ENCODE measurements at regions not wholly inside any gene's neighbourhood (a gene's known extent, or its start where the extent isn't known, plus 50 kb on each side); places are given as distances from the start of the nearest gene placed in this dataset.

DNA sequence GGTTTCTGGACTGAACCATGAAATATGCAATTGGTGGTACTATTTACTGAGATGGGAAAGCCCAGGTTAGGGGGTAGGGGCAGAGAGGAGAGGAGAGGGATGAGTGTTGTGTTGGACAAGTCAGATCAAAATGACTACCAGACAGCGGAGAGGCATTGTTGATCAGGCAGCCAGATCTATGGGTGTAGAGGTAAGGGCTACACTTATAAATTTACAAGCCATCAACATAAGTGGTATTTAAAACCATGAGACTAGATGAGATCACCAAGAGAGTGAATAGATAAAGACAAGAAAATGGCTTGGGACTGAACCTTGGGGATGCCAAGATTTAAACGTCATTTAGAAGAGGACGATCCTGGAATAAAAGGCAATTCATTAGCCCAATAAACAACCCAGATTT lies 123.4 kb downstream of the NXPE2 start:
- TF ChIP-seq, protein P1, sequence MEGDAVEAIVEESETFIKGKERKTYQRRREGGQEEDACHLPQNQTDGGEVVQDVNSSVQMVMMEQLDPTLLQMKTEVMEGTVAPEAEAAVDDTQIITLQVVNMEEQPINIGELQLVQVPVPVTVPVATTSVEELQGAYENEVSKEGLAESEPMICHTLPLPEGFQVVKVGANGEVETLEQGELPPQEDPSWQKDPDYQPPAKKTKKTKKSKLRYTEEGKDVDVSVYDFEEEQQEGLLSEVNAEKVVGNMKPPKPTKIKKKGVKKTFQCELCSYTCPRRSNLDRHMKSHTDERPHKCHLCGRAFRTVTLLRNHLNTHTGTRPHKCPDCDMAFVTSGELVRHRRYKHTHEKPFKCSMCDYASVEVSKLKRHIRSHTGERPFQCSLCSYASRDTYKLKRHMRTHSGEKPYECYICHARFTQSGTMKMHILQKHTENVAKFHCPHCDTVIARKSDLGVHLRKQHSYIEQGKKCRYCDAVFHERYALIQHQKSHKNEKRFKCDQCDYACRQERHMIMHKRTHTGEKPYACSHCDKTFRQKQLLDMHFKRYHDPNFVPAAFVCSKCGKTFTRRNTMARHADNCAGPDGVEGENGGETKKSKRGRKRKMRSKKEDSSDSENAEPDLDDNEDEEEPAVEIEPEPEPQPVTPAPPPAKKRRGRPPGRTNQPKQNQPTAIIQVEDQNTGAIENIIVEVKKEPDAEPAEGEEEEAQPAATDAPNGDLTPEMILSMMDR (IDR thresholded peaks at IDR 0.05) = no peak
- no peak for TF ChIP-seq POLR2A (IDR thresholded peaks at IDR 0.05)
- no peak for TF ChIP-seq POLR2AphosphoS5 (IDR thresholded peaks at IDR 0.05)
